IPS-20b (cell line): ENCODE measurements at regions not wholly inside any gene's neighbourhood (a gene's known extent, or its start where the extent isn't known, plus 50 kb on each side); places are given as distances from the start of the nearest gene placed in this dataset.
A peak's percentile ranks its signal among the peaks of the same experiment; 100 is the strongest.
"Not testable (repeated sequence)": the region's sequence is repeated elsewhere in the genome, so short reads cannot be mapped to it uniquely, and the experiment has no call there.

Experiments
- H3K27ac ChIP-seq: one replicate; pipeline ENCODE4 v1.5.1; 2013; ENCODE audit warnings: low read length
- H3K27me3 ChIP-seq: 2 replicates; pipeline ENCODE4 v1.6.1; 2013; ENCODE audit warnings: mild to moderate bottlenecking, low read length, inconsistent platforms; ENCODE audit not compliant: insufficient read depth
- H3K36me3 ChIP-seq: 2 replicates; pipeline ENCODE4 v1.6.1; 2013; ENCODE audit warnings: low read depth, mild to moderate bottlenecking, inconsistent platforms, low read length, moderate library complexity; ENCODE audit not compliant: insufficient read depth
- H3K4me1 ChIP-seq: 2 replicates; pipeline ENCODE4 v1.6.1; 2013; ENCODE audit warnings: mild to moderate bottlenecking, control low read depth, inconsistent platforms, low read length, moderate library complexity; ENCODE audit not compliant: insufficient read depth
- H3K4me3 ChIP-seq: 2 replicates; pipeline ENCODE4 v1.5.1; 2013; ENCODE audit warnings: mild to moderate bottlenecking, low read length, inconsistent platforms
- H3K9ac ChIP-seq: 2 replicates; pipeline ENCODE4 v1.6.1; 2013; ENCODE audit warnings: low read depth, mild to moderate bottlenecking, inconsistent platforms, low read length, moderate library complexity
- H3K9me3 ChIP-seq: 2 replicates; pipeline ENCODE4 v1.6.1; 2013; ENCODE audit warnings: mild to moderate bottlenecking, low read depth, low read length, inconsistent platforms; ENCODE audit not compliant: insufficient read depth

- H3K4me3 ChIP-seq, H3K36me3 ChIP-seq, H3K27ac ChIP-seq, H3K27me3 ChIP-seq, H3K9ac ChIP-seq, H3K9me3 ChIP-seq, H3K4me1 ChIP-seq: not testable (repeated sequence)
Observed at GRCh38 chr7:73166152-73166551, 80.3 kb upstream of the SPDYE9 start.

GRCh38 chr7:73162680-73163079 lies 76.8 kb upstream of the SPDYE9 start:
- H3K4me3 ChIP-seq, H3K27me3 ChIP-seq, H3K36me3 ChIP-seq, H3K27ac ChIP-seq, H3K9ac ChIP-seq, H3K9me3 ChIP-seq, H3K4me1 ChIP-seq: not testable (repeated sequence)

GRCh38 chr7:73161727-73162126 lies 75.9 kb upstream of the SPDYE9 start:
- not testable (repeated sequence) for H3K4me3 ChIP-seq

GRCh38 chr7:73157169-73157661 lies 71.4 kb upstream of the SPDYE9 start:
- not testable (repeated sequence) for H3K9ac ChIP-seq, H3K27ac ChIP-seq, H3K4me1 ChIP-seq, H3K9me3 ChIP-seq, H3K27me3 ChIP-seq, H3K4me3 ChIP-seq, H3K36me3 ChIP-seq

More at GRCh38 chr7:73161727-73162126, 75.9 kb upstream of the SPDYE9 start:
- H3K36me3 ChIP-seq, H3K4me1 ChIP-seq, H3K9ac ChIP-seq, H3K27me3 ChIP-seq, H3K27ac ChIP-seq, H3K9me3 ChIP-seq: not testable (repeated sequence)

GRCh38 chr7:73156510-73157168 lies 70.8 kb upstream of the SPDYE9 start:
- H3K27ac ChIP-seq, H3K36me3 ChIP-seq, H3K4me1 ChIP-seq, H3K27me3 ChIP-seq, H3K9me3 ChIP-seq, H3K9ac ChIP-seq: not testable (repeated sequence)
- peak overlapping the region; percentile 43; the same call in 1 of the 2 replicates for H3K4me3 ChIP-seq

- not testable (repeated sequence) for H3K27ac ChIP-seq, H3K4me1 ChIP-seq, H3K9me3 ChIP-seq, H3K36me3 ChIP-seq, H3K27me3 ChIP-seq, H3K9ac ChIP-seq
- peak overlapping the region; percentile 52; the same call in 1 of the 2 replicates for H3K4me3 ChIP-seq
Observed at GRCh38 chr7:73154586-73155038, 68.8 kb upstream of the SPDYE9 start.

GRCh38 chr7:73153921-73154585 lies 68.2 kb upstream of the SPDYE9 start:
- H3K9ac ChIP-seq, H3K9me3 ChIP-seq, H3K27me3 ChIP-seq, H3K27ac ChIP-seq, H3K4me1 ChIP-seq, H3K36me3 ChIP-seq: not testable (repeated sequence)
- H3K4me3 ChIP-seq = peak overlapping the region; percentile 52; the same call in 1 of the 2 replicates

GRCh38 chr7:73148570-73148969 lies 62.7 kb upstream of the SPDYE9 start:
- H3K36me3 ChIP-seq, H3K27ac ChIP-seq, H3K4me1 ChIP-seq, H3K27me3 ChIP-seq, H3K9me3 ChIP-seq, H3K4me3 ChIP-seq, H3K9ac ChIP-seq: not testable (repeated sequence)

- not testable (repeated sequence) for H3K9ac ChIP-seq, H3K27me3 ChIP-seq, H3K27ac ChIP-seq, H3K36me3 ChIP-seq, H3K9me3 ChIP-seq, H3K4me1 ChIP-seq, H3K4me3 ChIP-seq
Observed at GRCh38 chr7:73147681-73148080, 61.8 kb upstream of the SPDYE9 start.

GRCh38 chr7:73143993-73144392 lies 58.2 kb upstream of the SPDYE9 start:
- H3K9me3 ChIP-seq, H3K27me3 ChIP-seq, H3K9ac ChIP-seq, H3K27ac ChIP-seq, H3K4me1 ChIP-seq, H3K36me3 ChIP-seq, H3K4me3 ChIP-seq: not testable (repeated sequence)

- H3K4me3 ChIP-seq, H3K4me1 ChIP-seq, H3K27ac ChIP-seq, H3K36me3 ChIP-seq, H3K9ac ChIP-seq, H3K9me3 ChIP-seq, H3K27me3 ChIP-seq: not testable (repeated sequence)
Observed at GRCh38 chr7:73137922-73138321, 52.1 kb upstream of the SPDYE9 start.
